ENCODE measurements at regions not wholly inside any gene's neighbourhood (a gene's known extent, or its start where the extent isn't known, plus 50 kb on each side); places are given as distances from the start of the nearest gene placed in this dataset.
"Not testable (repeated sequence)": the region's sequence is repeated elsewhere in the genome, so short reads cannot be mapped to it uniquely, and the experiment has no call there.

GRCh38 chr2:219726916-219727315 lies 99.5 kb downstream of the SLC4A3 start:
- no peak for DNase-seq (ENCODE audit: low spot score)

- no peak for DNase-seq (ENCODE audit: low spot score)
Observed at GRCh38 chr2:219727771-219728429, 100.5 kb downstream of the SLC4A3 start.

GRCh38 chr2:219728991-219729487 lies 101.6 kb downstream of the SLC4A3 start:
- DNase-seq (ENCODE audit: low spot score), result no peak

- DNase-seq (ENCODE audit: low spot score), result no peak
Observed at GRCh38 chr2:219731173-219731572, 103.7 kb downstream of the SLC4A3 start.

GRCh38 chr2:219733106-219733505 lies 105.7 kb downstream of the SLC4A3 start:
- DNase-seq (ENCODE audit: low spot score), result no peak

DNA sequence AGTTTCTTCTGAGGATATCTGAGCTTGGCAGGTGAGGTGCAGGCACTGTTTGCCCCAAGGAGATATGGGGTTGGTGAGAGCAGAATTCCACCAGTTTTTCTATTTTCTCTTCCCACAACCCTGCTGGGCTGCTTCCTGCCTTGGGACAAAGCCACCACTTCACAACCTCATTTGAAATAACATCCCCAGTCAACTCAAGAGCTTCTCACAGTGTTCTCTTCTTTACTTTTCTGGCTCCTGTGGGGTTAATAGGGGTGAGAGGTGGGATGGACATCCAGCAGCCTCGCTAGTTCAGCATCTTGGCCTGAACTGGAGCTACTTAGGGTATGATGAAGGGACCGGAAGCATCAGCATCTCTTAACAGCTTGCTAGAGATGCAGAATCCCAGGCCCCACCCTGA lies 106.3 kb downstream of the SLC4A3 start:
- DNase-seq (ENCODE audit: low spot score), result no peak

DNA sequence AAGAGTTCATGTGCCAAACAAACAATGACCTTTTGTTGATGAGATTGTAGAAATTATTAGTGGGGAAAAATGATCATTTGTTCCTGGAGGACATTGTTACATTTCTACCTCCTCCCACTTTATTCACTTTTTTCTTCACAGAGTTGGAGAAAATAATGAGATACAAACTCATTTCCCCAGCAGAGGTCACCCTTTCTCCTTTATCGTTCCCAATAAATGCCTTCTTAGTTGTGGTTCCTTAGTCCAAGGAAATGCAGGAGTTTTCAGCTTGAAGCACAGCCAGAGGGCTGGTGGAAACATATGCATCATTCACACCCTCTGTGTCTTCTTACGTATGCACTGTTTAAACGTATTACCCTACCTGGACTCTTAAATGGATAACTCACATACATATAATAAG lies 108.8 kb downstream of the SLC4A3 start:
- peak; percentile 49 for DNase-seq (ENCODE audit: low spot score)

GRCh38 chr2:219737270-219737691 lies 109.9 kb downstream of the SLC4A3 start:
- DNase-seq (ENCODE audit: low spot score), result peak; percentile 42

GRCh38 chr2:219739066-219739465 lies 111.6 kb downstream of the SLC4A3 start:
- no peak for DNase-seq (ENCODE audit: low spot score)

DNA sequence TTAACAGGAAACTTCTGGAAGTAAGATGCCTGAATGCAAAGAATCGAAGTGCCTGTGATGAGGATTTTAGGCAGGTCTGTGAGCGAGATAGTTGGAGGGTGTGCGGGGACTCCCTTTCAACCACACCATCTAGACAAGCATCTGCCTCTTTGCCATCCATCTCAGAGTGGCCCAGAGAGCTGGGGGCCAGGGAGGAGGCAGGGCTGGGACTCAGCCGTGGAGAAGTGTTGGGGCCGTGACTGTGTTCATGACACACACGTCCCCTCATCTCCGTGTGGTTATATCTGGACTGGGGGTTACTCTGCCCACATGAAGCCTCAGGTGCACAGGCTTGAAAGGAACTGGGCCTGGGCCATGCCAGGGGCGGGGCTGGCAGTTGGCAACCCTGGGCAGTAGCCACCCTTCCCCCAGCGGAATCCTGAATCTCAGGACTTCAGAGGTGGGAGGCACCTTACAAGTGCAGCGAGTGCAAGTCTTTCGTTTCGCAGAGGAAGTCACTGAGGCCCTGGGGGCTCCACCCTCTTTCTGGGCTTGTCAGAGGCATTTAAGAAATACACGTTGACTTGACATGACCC lies 112.5 kb downstream of the SLC4A3 start:
- no peak for DNase-seq (ENCODE audit: low spot score)

DNA sequence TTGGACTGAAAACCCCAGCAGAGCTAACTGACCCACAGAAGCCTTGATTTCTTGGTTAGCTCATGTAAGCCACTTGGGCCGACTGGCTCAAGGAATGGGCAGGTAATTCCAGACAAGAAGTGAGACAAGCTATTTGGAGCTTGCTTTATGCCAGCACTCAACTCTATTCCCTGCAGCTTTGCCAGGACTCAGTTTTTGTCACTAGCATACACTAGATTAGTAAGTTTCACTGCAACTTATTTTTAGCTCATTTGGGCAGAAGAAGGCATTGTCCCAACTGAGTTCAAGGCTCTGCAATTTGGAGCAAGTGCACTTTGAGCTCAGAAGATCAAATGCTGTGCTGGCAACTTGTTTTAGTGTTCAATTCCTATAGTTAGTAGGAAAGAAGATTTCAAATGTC lies 116.1 kb downstream of the SLC4A3 start:
- DNase-seq (ENCODE audit: low spot score), result no peak

- DNase-seq (ENCODE audit: low spot score), result no peak
Observed at GRCh38 chr2:219744066-219744465, 116.6 kb downstream of the SLC4A3 start.

- no peak for DNase-seq (ENCODE audit: low spot score)
Observed at GRCh38 chr2:219744600-219744999, 117.2 kb downstream of the SLC4A3 start.

GRCh38 chr2:219747637-219748036 lies 120.2 kb downstream of the SLC4A3 start:
- DNase-seq (ENCODE audit: low spot score), result no peak

DNA sequence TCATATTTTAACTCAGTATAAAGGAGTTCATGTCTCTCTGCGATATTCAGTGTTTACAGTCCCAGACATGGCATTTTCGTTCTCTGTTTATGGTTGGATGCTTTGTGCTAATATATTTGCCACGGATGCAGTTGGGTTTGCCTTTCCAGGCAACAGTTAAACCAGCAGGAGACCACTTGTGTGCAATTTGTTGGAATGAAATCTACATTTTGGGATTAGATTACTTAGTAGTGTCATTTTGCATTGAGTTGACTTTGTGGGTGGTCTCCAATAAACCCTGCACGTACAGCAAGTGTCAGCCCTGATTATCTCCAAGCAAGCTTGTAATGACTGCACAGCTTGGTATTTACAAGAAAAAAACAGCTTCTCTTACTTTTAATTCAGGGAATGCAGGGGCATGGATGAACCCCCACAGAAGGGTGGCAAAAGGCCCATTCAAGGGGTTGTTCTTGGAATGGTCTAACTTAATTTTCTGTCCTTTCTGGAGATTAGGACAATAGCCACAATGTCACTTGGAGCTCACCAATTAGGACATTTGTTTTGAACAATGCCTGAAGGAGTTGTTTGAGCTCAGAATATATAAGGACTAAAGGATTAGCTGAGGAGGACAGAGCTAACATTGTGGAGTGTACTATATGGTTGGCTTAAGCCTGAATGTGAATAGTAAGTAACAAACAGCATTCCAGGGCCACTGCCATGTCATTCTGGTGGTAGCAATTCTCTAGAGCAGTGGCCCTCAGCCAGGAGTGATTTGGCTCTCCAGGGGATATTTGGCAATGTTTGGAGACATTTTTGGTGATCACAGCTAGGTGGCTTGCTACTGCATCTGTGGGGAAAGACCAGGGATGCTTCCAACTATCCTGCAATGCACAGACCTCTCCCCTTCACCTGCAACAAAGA lies 121.5 kb downstream of the SLC4A3 start:
- DNase-seq (ENCODE audit: low spot score), result no peak

DNA sequence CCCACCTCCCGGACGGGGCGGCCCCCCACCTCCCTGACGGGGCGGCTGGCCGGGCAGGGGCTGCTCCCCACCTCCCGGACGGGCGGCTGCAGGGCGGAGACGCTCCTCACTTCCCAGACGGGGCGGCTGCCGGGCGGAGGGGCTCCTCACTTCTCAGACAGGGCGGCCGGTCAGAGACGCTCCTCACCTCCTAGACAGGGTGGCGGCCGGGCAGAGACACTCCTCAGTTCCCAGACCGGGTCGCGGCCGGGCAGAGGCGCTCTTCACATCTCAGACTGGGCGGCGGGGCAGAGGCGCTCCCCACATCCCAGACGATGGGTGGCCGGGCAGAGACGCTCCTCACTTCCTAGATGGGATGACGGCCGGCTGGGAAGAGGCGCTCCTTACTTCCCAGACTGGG lies 123.7 kb downstream of the SLC4A3 start:
- not testable (repeated sequence) for DNase-seq (ENCODE audit: low spot score)

DNA sequence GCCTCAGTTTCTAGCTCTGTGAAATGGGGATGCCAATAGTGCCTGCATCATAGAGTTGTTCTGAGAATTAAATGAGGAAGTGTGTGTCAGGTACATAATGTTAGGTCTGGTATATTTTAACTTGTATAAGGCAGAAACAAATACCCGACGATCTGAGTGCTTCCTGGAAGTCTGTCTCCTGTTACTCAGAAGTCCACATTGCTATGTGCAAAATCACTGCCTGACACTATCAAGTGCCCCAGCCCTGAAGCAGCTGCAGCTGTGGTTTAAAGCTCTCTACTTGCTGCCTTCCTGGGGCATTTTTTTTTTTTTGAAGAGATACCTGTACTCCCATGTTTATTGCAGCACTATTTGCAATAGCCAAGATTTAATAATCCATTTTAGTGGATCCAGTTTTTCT lies 125.3 kb downstream of the SLC4A3 start:
- DNase-seq (ENCODE audit: low spot score), result no peak

DNA sequence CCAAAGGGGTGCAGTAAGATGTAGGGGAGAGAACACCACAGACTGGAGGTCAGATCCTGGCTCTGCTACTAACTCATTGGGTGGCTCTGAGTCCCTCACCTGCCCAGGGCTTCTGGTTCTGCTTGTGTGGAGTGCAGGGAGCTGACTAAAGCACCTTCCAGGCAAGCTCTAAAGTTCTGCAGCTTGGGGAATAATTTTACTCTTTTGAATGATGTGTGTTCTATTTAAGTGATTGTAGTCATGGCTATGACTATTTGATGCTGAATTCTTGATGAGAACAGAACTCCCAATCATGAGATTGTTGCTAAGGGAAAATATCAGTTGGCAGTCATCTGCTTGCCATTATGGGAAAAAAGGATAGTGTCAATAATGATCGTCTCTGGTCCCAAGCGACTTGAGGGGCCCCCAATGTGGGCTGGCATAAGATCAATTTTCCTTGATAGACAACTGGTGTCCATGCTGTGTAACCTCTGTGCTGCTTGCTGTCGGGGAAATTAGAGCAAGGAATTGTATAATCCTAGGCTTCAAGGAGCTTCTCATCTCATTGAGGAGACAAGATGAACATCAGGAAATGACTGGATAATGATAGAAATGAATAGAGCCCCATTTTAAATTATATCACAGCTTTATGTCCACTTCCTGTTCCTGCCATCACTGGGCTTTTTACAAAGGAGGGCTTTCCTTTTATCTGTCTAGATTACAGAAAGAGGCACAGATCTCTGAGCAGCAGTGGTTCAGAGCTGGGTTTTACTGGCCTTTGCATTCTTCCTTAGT lies 131.7 kb downstream of the SLC4A3 start:
- no peak for DNase-seq (ENCODE audit: low spot score)

GRCh38 chr2:219759801-219760200 lies 132.4 kb downstream of the SLC4A3 start:
- DNase-seq (ENCODE audit: low spot score), result no peak

DNA sequence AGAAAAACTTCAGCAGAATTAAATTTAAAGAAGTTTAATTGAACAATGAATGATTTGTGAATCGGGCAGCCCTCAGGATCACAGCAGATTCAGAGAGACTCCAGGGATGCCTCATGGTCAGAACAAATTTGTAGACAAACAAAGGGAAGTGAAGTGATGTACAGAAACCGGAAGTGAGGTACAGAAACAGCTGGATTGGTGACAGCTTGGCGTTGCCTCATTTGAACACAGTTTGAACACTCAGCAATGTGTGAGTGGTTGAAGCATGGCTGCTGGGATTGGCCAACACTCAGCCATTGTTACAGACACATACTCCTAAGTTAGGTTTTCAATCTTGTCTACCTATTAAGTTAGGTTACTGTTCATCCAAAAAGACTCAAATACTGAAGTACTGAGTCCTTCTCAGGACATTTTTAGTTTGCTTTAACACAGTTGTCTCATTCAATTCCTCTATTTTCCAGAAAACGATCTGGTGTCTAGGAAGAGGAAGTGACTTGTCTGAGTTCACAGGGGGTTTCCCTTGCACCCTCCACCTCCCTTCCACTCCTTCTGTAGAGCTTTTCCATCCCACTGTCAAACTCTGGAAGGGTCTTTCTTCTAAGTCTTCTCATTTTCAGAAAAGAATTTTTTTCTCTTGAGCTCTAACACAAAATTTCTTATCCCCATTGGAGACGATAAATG lies 137.9 kb downstream of the SLC4A3 start:
- DNase-seq (ENCODE audit: low spot score), result no peak

DNA sequence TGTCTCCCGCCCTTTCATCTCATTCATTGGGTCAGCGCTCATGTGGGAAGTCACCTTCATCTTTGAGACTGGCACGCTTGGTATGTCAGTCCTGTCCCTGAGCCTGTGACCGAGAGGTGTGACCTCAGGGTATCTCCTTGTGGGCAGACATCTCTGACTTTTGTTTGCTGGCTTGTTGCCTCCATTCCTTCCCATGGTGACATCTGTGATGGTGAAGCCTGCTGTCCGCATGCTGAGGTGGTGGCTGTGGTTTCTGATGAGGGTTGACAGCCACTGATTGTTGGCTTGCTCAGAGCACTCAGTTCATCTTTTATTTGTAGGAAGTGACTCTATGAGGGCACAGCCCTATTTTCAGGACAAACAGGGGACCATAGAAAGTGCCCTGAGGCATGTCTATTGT lies 139.2 kb downstream of the SLC4A3 start:
- no peak for DNase-seq (ENCODE audit: low spot score)

Measured in D341Med (cell line).